ENCODE measurements at regions not wholly inside any gene's neighbourhood (a gene's known extent, or its start where the extent isn't known, plus 50 kb on each side); places are given as distances from the start of the nearest gene placed in this dataset.

- Histone ChIP-seq H4K91ac (ENCODE audit: insufficient read length, low read depth, low read length) (no peak overlapping the region), H3K4me2 (ENCODE audit: insufficient read depth, insufficient read length, low read length) (no peak overlapping the region), H2BK15ac (ENCODE audit: low read depth, low read length) (no peak overlapping the region), H3K14ac (ENCODE audit: insufficient read depth, low read length) (no peak overlapping the region), H4K20me1 (ENCODE audit: control insufficient read depth, insufficient read depth, insufficient read length) (no peaks in the 10 kb centered on the region), H3K9me3 (ENCODE audit: control insufficient read depth, low read depth, low read length) (no peaks in the 10 kb centered on the region), H3K4ac (ENCODE audit: low read depth, low read length) (no peak overlapping the region), H2AK5ac (ENCODE audit: insufficient read length, low read length) (no peak overlapping the region), H2BK20ac (ENCODE audit: low read depth, low read length, poor library complexity, severe bottlenecking) (no peak overlapping the region), H3K18ac (ENCODE audit: insufficient read length, low read depth, low read length) (no peak overlapping the region), H3K23me2 (ENCODE audit: insufficient read length, low read depth, low read length, poor library complexity, severe bottlenecking) (no peaks in the 10 kb centered on the region), H3K27me3 (ENCODE audit: insufficient read depth, low read length) (no peaks in the 10 kb centered on the region), H2BK12ac (ENCODE audit: insufficient read length, low read depth, low read length) (no peak overlapping the region), H3K79me2 (ENCODE audit: insufficient read depth, low read length) (no peaks in the 10 kb centered on the region), H3K56ac (ENCODE audit: insufficient read length, low read depth, low read length) (no peak overlapping the region), H3K23ac (ENCODE audit: insufficient read length, low read depth, low read length) (no peak overlapping the region), H2AFZ (ENCODE audit: low read length) (no peak overlapping the region), H2BK120ac (ENCODE audit: low read depth, low read length, poor library complexity, severe bottlenecking) (no peak overlapping the region), H4K8ac (replicated peaks; ENCODE audit: insufficient read length, low read depth, low read length) (no peak overlapping the region), H3T11ph (ENCODE audit: low read length) (no peak overlapping the region), H3K79me1 (ENCODE audit: insufficient read depth, low read depth, low read length, poor library complexity, severe bottlenecking) (no peaks in the 10 kb centered on the region), H3K27ac (ENCODE audit: insufficient read length, low read depth, low read length) (no peak overlapping the region), H2BK5ac (ENCODE audit: insufficient read length, low read length) (no peak overlapping the region), H4K5ac (ENCODE audit: insufficient read length, low read depth, low read length) (no peak overlapping the region), H3K9ac (ENCODE audit: extremely low read depth, insufficient read length, low read length) (no peak overlapping the region), H3K4me1 (ENCODE audit: insufficient read depth, low read length) (no peaks in the 10 kb centered on the region)
- no peaks in the 10 kb centered on the region for H3K27me3 Mint-ChIP-seq (ENCODE audit: low read depth)
- TF ChIP-seq CTCF (conservative IDR thresholded peaks at IDR 0.05): no peak
- no peak overlapping the region for H3K4me3 Mint-ChIP-seq
- no peaks in the 10 kb centered on the region for H3K4me1 Mint-ChIP-seq
- WGBS (ENCODE audit: extremely low coverage, insufficient read length, low lambda C conversion rate): no CpG with 5 or more reads among the region's 2 CpGs
- no peaks in the 10 kb centered on the region for H3K36me3 Mint-ChIP-seq (ENCODE audit: insufficient read depth in 1 of 3, low read depth in 3 of 3)
- no peak overlapping the region for H3K27ac Mint-ChIP-seq
- DNase-seq: no peak
- H3K9me3 Mint-ChIP-seq: no peaks in the 10 kb centered on the region
These were observed 481.2 kb downstream of the COL11A1 start for GRCh38 chr1:102627145-102627544.
